ENCODE measurements at regions not wholly inside any gene's neighbourhood (a gene's known extent, or its start where the extent isn't known, plus 50 kb on each side); places are given as distances from the start of the nearest gene placed in this dataset.

- DNase-seq (ENCODE audit: low read depth, low spot score) (no peak), ATAC-seq (no peak), FAIRE-seq (no peak)
- SMC1A ChIA-PET (ENCODE audit: uncharacterized antibody, unreplicated experiment), result interaction anchor here (1.4 to 1.5 kb wide), 2 partner anchors 383 to 499 kb away, joined by 3 read pairs; no protein-coding TSS in a partner anchor
- Histone ChIP-seq H2AFZ (ENCODE audit: control insufficient read depth, low read depth, low read length) (no peak overlapping the region), H3K36me3 (ENCODE audit: control insufficient read depth in 2 of 2, insufficient read depth in 2 of 2, low read length in 1 of 2) (no peaks in the 10 kb centered on the region), H3K4me3 (no peak overlapping the region), H3K27ac (ENCODE audit: control insufficient read depth, insufficient read depth) (no peak overlapping the region), H3K27me3 (replicated peaks in 1 of 2; ENCODE audit: control insufficient read depth in 2 of 2, insufficient read depth in 2 of 2, low read length in 1 of 2) (no peaks in the 10 kb centered on the region), H3K9ac (ENCODE audit: control insufficient read depth, insufficient read depth, low read length) (no peak overlapping the region), H3K4me2 (ENCODE audit: control insufficient read depth, insufficient read depth) (no peak overlapping the region), H3K9me3 (replicated peaks; ENCODE audit: control insufficient read depth, insufficient read depth, low read length) (no peaks in the 10 kb centered on the region), H3K79me2 (ENCODE audit: control insufficient read depth, insufficient read depth, low read length) (no peaks in the 10 kb centered on the region), H4K20me1 (ENCODE audit: control insufficient read depth, insufficient read depth) (no peaks in the 10 kb centered on the region; the same call in 1 of the 2 replicates), H3K4me1 (ENCODE audit: control insufficient read depth, insufficient read depth, low read length) (no peaks in the 10 kb centered on the region)
- RAD21 ChIA-PET (ENCODE audit: unreplicated experiment), result no interaction called here
- WGBS (ENCODE audit: insufficient coverage, insufficient replicate concordance, low lambda C conversion rate, missing lambda C conversion rate), result 11% methylated on average over 1 of the region's 1 CpG
- in situ Hi-C loops (cut with MboI) (no loop called here), intact Hi-C loops (cut with micrococcal nuclease; ENCODE audit: unreplicated experiment) (no loop called here)
- CTCF ChIA-PET, result interaction anchor here (0.7 to 2.6 kb wide), 4 partner anchors 270 to 501 kb away, joined by 3 to 13 read pairs (median 4); no protein-coding TSS in a partner anchor
- no TSS peak for BruUV-seq (replicated peaks)
- POLR2A ChIA-PET, result no interaction called here
- TF ChIP-seq POLR2AphosphoS2 (IDR thresholded peaks at IDR 0.05; ENCODE audit: low read depth, low read length), result no peak
- TF ChIP-seq EZH2 (IDR thresholded peaks at IDR 0.05; ENCODE audit: borderline replicate concordance, control insufficient read depth, low read depth, low read length), result no peak
- no peak for TF ChIP-seq MAX (IDR thresholded peaks at IDR 0.05; ENCODE audit: low read depth, low read length)
- no peak for TF ChIP-seq TCF3 (IDR thresholded peaks at IDR 0.05; ENCODE audit: borderline replicate concordance, insufficient read depth, low read depth, low read length)
- no peak for TF ChIP-seq PKNOX1 (IDR thresholded peaks at IDR 0.05)
- no peak for TF ChIP-seq ETV6 (conservative IDR thresholded peaks at IDR 0.05 in 1 of 2, IDR thresholded peaks at IDR 0.05 in 1 of 2; ENCODE audit: borderline replicate concordance in 1 of 2, low read depth in 1 of 2)
- TF ChIP-seq FOS (IDR thresholded peaks at IDR 0.05; ENCODE audit: borderline replicate concordance, extremely low read depth, insufficient read length), result no peak
- TF ChIP-seq ZBTB4 (CRISPR knock-in tag; IDR thresholded peaks at IDR 0.05), result no peak
Measured at GRCh38 chr6:25219216-25219916, 59.8 kb upstream of the CARMIL1 start.

Data from GM12878 (cell line).